GM12878 (cell line): ENCODE measurements at regions not wholly inside any gene's neighbourhood (a gene's known extent, or its start where the extent isn't known, plus 50 kb on each side); places are given as distances from the start of the nearest gene placed in this dataset.

ENCODE experiments used
- CTCF ChIP-seq, 3 experiments: IDR thresholded peaks in 2 of 3; conservative IDR thresholded peaks in 1 of 3; 2 replicates each; pipeline ENCODE4 v1.5.1; 2011; ENCODE audit warnings: low read depth in 3 of 3, low read length in 3 of 3, mild to moderate bottlenecking in 3 of 3, control low read depth in 2 of 3, moderate library complexity in 2 of 3, inconsistent platforms in 1 of 3, mixed read lengths in 1 of 3; ENCODE audit not compliant: control insufficient read depth in 2 of 3, insufficient read depth in 1 of 3; ENCODE audit errors: extremely low read depth in 1 of 3
- EZH2 ChIP-seq: IDR thresholded peaks from 2 replicates; pipeline ENCODE4 v1.6.1; 2012; ENCODE audit warnings: low read depth, mild to moderate bottlenecking, control low read depth, inconsistent platforms, low read length, borderline replicate concordance; ENCODE audit not compliant: control insufficient read depth
- ZBTB40 ChIP-seq: fragments of 450-650 bp; IDR thresholded peaks from 2 replicates; pipeline ENCODE4 v1.6.1; 2016; ENCODE audit warnings: mild to moderate bottlenecking, moderate library complexity, borderline replicate concordance
- TF ChIP-seq, protein P1 (sequence below): fragments of 450-650 bp; formaldehyde crosslinking; IDR thresholded peaks from 2 replicates; pipeline ENCODE4 v1.5.0; 2022; ENCODE audit warnings: mild to moderate bottlenecking, missing genetic modification characterization

DNA sequence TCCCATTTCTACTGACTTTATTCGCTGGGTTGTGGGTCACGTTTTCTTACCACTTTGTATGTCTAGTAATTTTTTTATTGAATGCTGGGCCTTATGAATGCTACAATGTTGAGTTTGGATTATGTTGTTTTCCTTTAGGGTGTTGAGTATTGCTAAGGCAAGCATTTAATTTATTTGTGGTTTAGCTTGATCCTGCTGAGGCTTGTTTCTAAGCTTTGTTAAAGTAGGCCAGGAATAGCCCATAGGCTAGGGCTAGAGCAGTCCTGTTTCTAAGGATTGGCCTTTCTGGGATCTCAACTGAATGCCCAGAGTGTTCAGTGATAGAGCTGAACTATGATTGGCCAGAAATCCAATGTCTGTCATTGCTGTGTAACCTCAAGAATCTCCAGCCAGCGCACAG, 56.1 kb upstream of the LDLRAD3 start:
- TF ChIP-seq EZH2 (no peak), ZBTB40 (no peak), CTCF (IDR thresholded peaks at IDR 0.05 in 2 of 3, conservative IDR thresholded peaks at IDR 0.05 in 1 of 3; ENCODE audit: control insufficient read depth in 2 of 3, extremely low read depth in 1 of 3, insufficient read depth in 1 of 3, low read depth in 3 of 3, low read length in 3 of 3) (no peak)
- TF ChIP-seq, protein P1, sequence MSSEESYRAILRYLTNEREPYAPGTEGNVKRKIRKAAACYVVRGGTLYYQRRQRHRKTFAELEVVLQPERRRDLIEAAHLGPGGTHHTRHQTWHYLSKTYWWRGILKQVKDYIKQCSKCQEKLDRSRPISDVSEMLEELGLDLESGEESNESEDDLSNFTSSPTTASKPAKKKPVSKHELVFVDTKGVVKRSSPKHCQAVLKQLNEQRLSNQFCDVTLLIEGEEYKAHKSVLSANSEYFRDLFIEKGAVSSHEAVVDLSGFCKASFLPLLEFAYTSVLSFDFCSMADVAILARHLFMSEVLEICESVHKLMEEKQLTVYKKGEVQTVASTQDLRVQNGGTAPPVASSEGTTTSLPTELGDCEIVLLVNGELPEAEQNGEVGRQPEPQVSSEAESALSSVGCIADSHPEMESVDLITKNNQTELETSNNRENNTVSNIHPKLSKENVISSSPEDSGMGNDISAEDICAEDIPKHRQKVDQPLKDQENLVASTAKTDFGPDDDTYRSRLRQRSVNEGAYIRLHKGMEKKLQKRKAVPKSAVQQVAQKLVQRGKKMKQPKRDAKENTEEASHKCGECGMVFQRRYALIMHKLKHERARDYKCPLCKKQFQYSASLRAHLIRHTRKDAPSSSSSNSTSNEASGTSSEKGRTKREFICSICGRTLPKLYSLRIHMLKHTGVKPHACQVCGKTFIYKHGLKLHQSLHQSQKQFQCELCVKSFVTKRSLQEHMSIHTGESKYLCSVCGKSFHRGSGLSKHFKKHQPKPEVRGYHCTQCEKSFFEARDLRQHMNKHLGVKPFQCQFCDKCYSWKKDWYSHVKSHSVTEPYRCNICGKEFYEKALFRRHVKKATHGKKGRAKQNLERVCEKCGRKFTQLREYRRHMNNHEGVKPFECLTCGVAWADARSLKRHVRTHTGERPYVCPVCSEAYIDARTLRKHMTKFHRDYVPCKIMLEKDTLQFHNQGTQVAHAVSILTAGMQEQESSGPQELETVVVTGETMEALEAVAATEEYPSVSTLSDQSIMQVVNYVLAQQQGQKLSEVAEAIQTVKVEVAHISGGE, result no peak
